ENCODE measurements at regions not wholly inside any gene's neighbourhood (a gene's known extent, or its start where the extent isn't known, plus 50 kb on each side); places are given as distances from the start of the nearest gene placed in this dataset.

DNA sequence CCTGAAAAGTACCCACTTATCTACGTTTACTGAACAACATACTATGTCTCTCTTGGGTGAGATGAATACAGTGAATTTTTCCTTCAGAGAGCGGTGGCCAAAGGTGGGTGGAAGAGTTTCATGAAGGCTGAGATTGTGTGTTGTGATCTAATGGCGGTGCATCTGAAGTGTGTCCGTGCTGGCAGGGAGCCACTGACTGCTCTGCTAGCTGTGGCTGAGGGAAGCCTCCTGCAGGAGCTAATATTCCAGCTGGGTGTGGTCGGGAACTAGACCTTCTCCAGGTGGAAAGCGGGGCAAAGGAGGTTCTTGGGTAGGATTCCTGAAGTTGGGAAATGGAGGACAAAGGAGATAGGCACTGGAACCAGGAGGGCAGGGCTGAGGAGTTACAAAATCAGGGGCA, 69.2 kb upstream of the GRB10 start (continued):
- TF ChIP-seq POLR2A (IDR thresholded peaks at IDR 0.05; ENCODE audit: borderline replicate concordance, extremely low read depth, insufficient read depth, insufficient read length) (no peak), SP1 (IDR thresholded peaks at IDR 0.05; ENCODE audit: low read depth) (no peak)

DNA sequence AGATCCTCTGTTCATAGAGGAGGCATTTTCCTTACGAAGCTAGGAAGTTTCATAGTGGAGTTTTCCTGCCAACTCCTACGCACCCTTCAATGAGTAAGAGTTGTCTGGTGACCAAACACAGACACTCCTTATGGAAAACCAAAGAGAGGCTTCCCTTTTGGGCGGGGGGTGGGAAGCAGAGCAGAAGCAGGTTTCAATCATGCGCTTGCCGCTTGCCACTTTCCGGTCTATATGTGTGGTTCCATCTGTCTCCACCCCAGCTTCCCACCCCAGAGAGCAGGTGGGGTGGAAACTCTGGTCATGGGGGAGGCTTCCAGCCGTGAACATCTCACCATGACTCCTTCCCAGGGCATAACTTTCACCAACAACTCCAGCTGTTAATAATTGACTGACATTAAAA, 68.8 kb upstream of the GRB10 start:
- Histone ChIP-seq H3K27me3 (ENCODE audit: insufficient read depth, low read length) (0 out of 2 replicates have a peak, but pooled peaks cover 4% of the 10 kb centered on the region), H4K20me1 (ENCODE audit: insufficient read depth) (no peaks in the 10 kb centered on the region), H2AFZ (ENCODE audit: low read depth, low read length, poor library complexity, severe bottlenecking) (no peak overlapping the region), H3K9me3 (ENCODE audit: control insufficient read depth in 1 of 2, insufficient read depth in 1 of 2, low read depth in 1 of 2, low read length in 2 of 2) (no peaks in the 10 kb centered on the region), H3K4me3 (replicated peaks in 1 of 2; ENCODE audit: low read depth in 1 of 2, low read length in 2 of 2) (no peak overlapping the region), H3K9ac (ENCODE audit: low read length) (no peak overlapping the region), H3K9me2 (ENCODE audit: insufficient read depth) (no peaks in the 10 kb centered on the region), H3K4me1 (ENCODE audit: control insufficient read depth in 1 of 2, insufficient read depth in 2 of 2, low read length in 2 of 2) (no peaks in the 10 kb centered on the region; a peak in 1 of 4 replicates), H3K36me3 (ENCODE audit: control insufficient read depth in 1 of 2, insufficient read depth in 2 of 2, low read length in 2 of 2) (no peaks in the 10 kb centered on the region), H3K79me2 (ENCODE audit: insufficient read depth, low read length) (no peaks in the 10 kb centered on the region), H3K27ac (ENCODE audit: low read depth, low read length) (no peak overlapping the region), H3K4me2 (ENCODE audit: low read length) (no peak overlapping the region)
- BruUV-seq (replicated peaks): no TSS peak
- intact Hi-C loops (cut with micrococcal nuclease): no loop called here
- ChIA-PET POLR2A (no interaction called here), RAD21 (ENCODE audit: low non-redundant PET in 1 of 2, low total read pairs in 2 of 2, uncharacterized antibody in 2 of 2, unreplicated experiment in 2 of 2) (no interaction called here), CTCF (no interaction called here)
- TF ChIP-seq ELF1 (IDR thresholded peaks at IDR 0.05; ENCODE audit: borderline replicate concordance, low read depth) (no peak), SP1 (IDR thresholded peaks at IDR 0.05; ENCODE audit: low read depth) (no peak), ZFX (IDR thresholded peaks at IDR 0.05) (no peak), EZH2phosphoT487 (IDR thresholded peaks at IDR 0.05; ENCODE audit: borderline replicate concordance) (no peak), TCF7L2 (IDR thresholded peaks at IDR 0.05; ENCODE audit: borderline replicate concordance, extremely low read depth, insufficient read depth, insufficient read length) (no peak), RAD21 (IDR thresholded peaks at IDR 0.05; ENCODE audit: low read depth) (no peak), ZNF274 (IDR thresholded peaks at IDR 0.05; ENCODE audit: low read depth, low read length) (no peak), YY1 (IDR thresholded peaks at IDR 0.05; ENCODE audit: extremely low read depth, insufficient replicate concordance, low read depth, low read length) (no peak), SRF (IDR thresholded peaks at IDR 0.05; ENCODE audit: low read depth) (no peak), CBX3 (IDR thresholded peaks at IDR 0.05; ENCODE audit: low read depth) (no peak), POLR2AphosphoS5 (IDR thresholded peaks at IDR 0.05; ENCODE audit: low read depth, low read length) (no peak), FOSL1 (IDR thresholded peaks at IDR 0.05; ENCODE audit: low read depth) (no peak)
- TF ChIP-seq, protein P1, sequence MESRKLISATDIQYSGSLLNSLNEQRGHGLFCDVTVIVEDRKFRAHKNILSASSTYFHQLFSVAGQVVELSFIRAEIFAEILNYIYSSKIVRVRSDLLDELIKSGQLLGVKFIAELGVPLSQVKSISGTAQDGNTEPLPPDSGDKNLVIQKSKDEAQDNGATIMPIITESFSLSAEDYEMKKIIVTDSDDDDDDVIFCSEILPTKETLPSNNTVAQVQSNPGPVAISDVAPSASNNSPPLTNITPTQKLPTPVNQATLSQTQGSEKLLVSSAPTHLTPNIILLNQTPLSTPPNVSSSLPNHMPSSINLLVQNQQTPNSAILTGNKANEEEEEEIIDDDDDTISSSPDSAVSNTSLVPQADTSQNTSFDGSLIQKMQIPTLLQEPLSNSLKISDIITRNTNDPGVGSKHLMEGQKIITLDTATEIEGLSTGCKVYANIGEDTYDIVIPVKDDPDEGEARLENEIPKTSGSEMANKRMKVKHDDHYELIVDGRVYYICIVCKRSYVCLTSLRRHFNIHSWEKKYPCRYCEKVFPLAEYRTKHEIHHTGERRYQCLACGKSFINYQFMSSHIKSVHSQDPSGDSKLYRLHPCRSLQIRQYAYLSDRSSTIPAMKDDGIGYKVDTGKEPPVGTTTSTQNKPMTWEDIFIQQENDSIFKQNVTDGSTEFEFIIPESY (IDR thresholded peaks at IDR 0.05; ENCODE audit: extremely low read depth, insufficient replicate concordance, low read length): no peak
- TF ChIP-seq, protein P2, sequence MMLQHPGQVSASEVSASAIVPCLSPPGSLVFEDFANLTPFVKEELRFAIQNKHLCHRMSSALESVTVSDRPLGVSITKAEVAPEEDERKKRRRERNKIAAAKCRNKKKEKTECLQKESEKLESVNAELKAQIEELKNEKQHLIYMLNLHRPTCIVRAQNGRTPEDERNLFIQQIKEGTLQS (IDR thresholded peaks at IDR 0.05): no peak
- TF ChIP-seq, protein P3, sequence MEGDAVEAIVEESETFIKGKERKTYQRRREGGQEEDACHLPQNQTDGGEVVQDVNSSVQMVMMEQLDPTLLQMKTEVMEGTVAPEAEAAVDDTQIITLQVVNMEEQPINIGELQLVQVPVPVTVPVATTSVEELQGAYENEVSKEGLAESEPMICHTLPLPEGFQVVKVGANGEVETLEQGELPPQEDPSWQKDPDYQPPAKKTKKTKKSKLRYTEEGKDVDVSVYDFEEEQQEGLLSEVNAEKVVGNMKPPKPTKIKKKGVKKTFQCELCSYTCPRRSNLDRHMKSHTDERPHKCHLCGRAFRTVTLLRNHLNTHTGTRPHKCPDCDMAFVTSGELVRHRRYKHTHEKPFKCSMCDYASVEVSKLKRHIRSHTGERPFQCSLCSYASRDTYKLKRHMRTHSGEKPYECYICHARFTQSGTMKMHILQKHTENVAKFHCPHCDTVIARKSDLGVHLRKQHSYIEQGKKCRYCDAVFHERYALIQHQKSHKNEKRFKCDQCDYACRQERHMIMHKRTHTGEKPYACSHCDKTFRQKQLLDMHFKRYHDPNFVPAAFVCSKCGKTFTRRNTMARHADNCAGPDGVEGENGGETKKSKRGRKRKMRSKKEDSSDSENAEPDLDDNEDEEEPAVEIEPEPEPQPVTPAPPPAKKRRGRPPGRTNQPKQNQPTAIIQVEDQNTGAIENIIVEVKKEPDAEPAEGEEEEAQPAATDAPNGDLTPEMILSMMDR (IDR thresholded peaks at IDR 0.05 in 2 of 3, conservative IDR thresholded peaks at IDR 0.05 in 1 of 3; ENCODE audit: borderline replicate concordance in 1 of 3, insufficient read depth in 1 of 3, low read depth in 2 of 3, low read length in 2 of 3): no peak
- ATAC-seq: no peak
- DNase-seq (ENCODE audit: low read depth, low spot score): no peak
